Activated T-cell treated with anti-CD3 and anti-CD28 coated beads, Interleukin-2, amount 50 U/mL, for 72 hours (primary cell): ENCODE measurements at regions not wholly inside any gene's neighbourhood (a gene's known extent, or its start where the extent isn't known, plus 50 kb on each side); places are given as distances from the start of the nearest gene placed in this dataset.
"Not testable (repeated sequence)": the region's sequence is repeated elsewhere in the genome, so short reads cannot be mapped to it uniquely, and the experiment has no call there.

Experiments
- ATAC-seq, 2 donors: fragments of 150-1000 bp; cut with Tn5 transposase; replicated peaks in 1 of 2; 2 replicates each; pipeline ENCODE4 v1.10.0; 2021; ENCODE audit warnings: moderate library complexity in 2 of 2, mild to moderate bottlenecking in 1 of 2
- DNase-seq, 2 donors: peaks; one replicate each; pipeline ENCODE4 v3.0.0; 2021 to 2022; ENCODE audit warnings: mixed read lengths in 1 of 2
- H3K27ac Mint-ChIP-seq: one replicate; pipeline ENCODE4 v1.8.0; 2022; ENCODE audit warnings: mild to moderate bottlenecking, moderate library complexity, mixed read lengths
- H3K27me3 Mint-ChIP-seq: one replicate; pipeline ENCODE4 v1.8.0; 2022; ENCODE audit warnings: low read depth, mixed read lengths
- H3K36me3 Mint-ChIP-seq, 2 donors: one replicate each; pipeline ENCODE4 v1.8.0; 2022; ENCODE audit warnings: mixed read lengths in 2 of 2, mild to moderate bottlenecking in 1 of 2; ENCODE audit not compliant: insufficient read depth in 2 of 2
- H3K4me1 Mint-ChIP-seq: one replicate; pipeline ENCODE4 v1.8.0; 2022; ENCODE audit warnings: low read depth, mixed read lengths
- H3K4me3 Mint-ChIP-seq, 2 donors: one replicate each; pipeline ENCODE4 v1.8.0; 2022; ENCODE audit warnings: mild to moderate bottlenecking in 2 of 2, mixed read lengths in 2 of 2, moderate library complexity in 2 of 2
- H3K9me3 Mint-ChIP-seq, 2 donors: one replicate each; pipeline ENCODE4 v1.8.0; 2022; ENCODE audit warnings: mixed read lengths in 2 of 2

- Mint-ChIP-seq H3K36me3 (no peaks in the 10 kb centered on the region), H3K4me3 (no peak overlapping the region), H3K9me3 (peaks cover 8 to 19% of the 10 kb centered on the region in 2 donors), H3K27me3 (no peaks in the 10 kb centered on the region), H3K4me1 (no peaks in the 10 kb centered on the region), H3K27ac (no peak overlapping the region)
- ATAC-seq = no peak
- DNase-seq = no peak
Observed at GRCh38 chr19:28140201-28140600, 1072.8 kb downstream of the UQCRFS1 start.

- no peaks in the 10 kb centered on the region for H3K27me3 Mint-ChIP-seq
- DNase-seq (no peak), ATAC-seq (no peak)
- no peak overlapping the region for H3K4me3 Mint-ChIP-seq
- H3K27ac Mint-ChIP-seq = no peak overlapping the region
- peaks cover 8 to 14% of the 10 kb centered on the region in 2 donors for H3K9me3 Mint-ChIP-seq
- no peaks in the 10 kb centered on the region for H3K36me3 Mint-ChIP-seq
- H3K4me1 Mint-ChIP-seq = no peaks in the 10 kb centered on the region
Observed at GRCh38 chr19:28137772-28138171, 1075.2 kb downstream of the UQCRFS1 start.

GRCh38 chr19:28136796-28137195 is 1076.2 kb downstream of the UQCRFS1 start:
- no peaks in the 10 kb centered on the region for H3K36me3 Mint-ChIP-seq
- no peak for ATAC-seq
- no peak overlapping the region for H3K4me3 Mint-ChIP-seq
- H3K9me3 Mint-ChIP-seq = peaks cover 9 to 11% of the 10 kb centered on the region in 2 donors
- H3K27ac Mint-ChIP-seq = no peak overlapping the region
- DNase-seq = no peak
- H3K4me1 Mint-ChIP-seq = no peaks in the 10 kb centered on the region
- H3K27me3 Mint-ChIP-seq = no peaks in the 10 kb centered on the region

GRCh38 chr19:28135825-28136224 is 1077.1 kb downstream of the UQCRFS1 start:
- H3K27me3 Mint-ChIP-seq = no peaks in the 10 kb centered on the region

GRCh38 chr19:28134311-28134710 is 1078.6 kb downstream of the UQCRFS1 start:
- Mint-ChIP-seq H3K36me3 (no peaks in the 10 kb centered on the region), H3K9me3 (peaks cover 6 to 12% of the 10 kb centered on the region in 2 donors), H3K27me3 (no peaks in the 10 kb centered on the region), H3K27ac (no peak overlapping the region), H3K4me1 (no peaks in the 10 kb centered on the region), H3K4me3 (no peak overlapping the region)
- no peak for ATAC-seq
- DNase-seq = no peak

More at GRCh38 chr19:28135825-28136224, 1077.1 kb downstream of the UQCRFS1 start:
- DNase-seq (no peak), ATAC-seq (no peak)
- Mint-ChIP-seq H3K9me3 (peaks cover 9 to 10% of the 10 kb centered on the region in 2 donors), H3K36me3 (no peaks in the 10 kb centered on the region), H3K4me1 (no peaks in the 10 kb centered on the region), H3K27ac (no peak overlapping the region), H3K4me3 (no peak overlapping the region)

- not testable (repeated sequence) for H3K36me3 Mint-ChIP-seq, H3K4me3 Mint-ChIP-seq, H3K27ac Mint-ChIP-seq, ATAC-seq, DNase-seq, H3K4me1 Mint-ChIP-seq, H3K27me3 Mint-ChIP-seq
- H3K9me3 Mint-ChIP-seq = peaks cover 13 to 15% of the 10 kb centered on the region in 2 donors
Observed at GRCh38 chr19:28130881-28131280, 1082.1 kb downstream of the UQCRFS1 start.

GRCh38 chr19:28130066-28130511 is 1082.9 kb downstream of the UQCRFS1 start:
- no peak for ATAC-seq
- no peak overlapping the region for H3K4me3 Mint-ChIP-seq
- peaks cover 0 to 2% of the 10 kb centered on the region in 2 donors for H3K36me3 Mint-ChIP-seq
- no peaks in the 10 kb centered on the region for H3K27me3 Mint-ChIP-seq
- H3K4me1 Mint-ChIP-seq = no peaks in the 10 kb centered on the region
- DNase-seq = no peak
- H3K9me3 Mint-ChIP-seq = peaks cover 10 to 11% of the 10 kb centered on the region in 2 donors
- H3K27ac Mint-ChIP-seq = no peak overlapping the region

GRCh38 chr19:28128341-28128740 is 1084.6 kb downstream of the UQCRFS1 start:
- no peaks in the 10 kb centered on the region for H3K4me1 Mint-ChIP-seq
- H3K27ac Mint-ChIP-seq = no peak overlapping the region

GRCh38 chr19:28126135-28126898 is 1086.6 kb downstream of the UQCRFS1 start:
- DNase-seq (no peak), ATAC-seq (no peak)
- Mint-ChIP-seq H3K27ac (no peak overlapping the region), H3K9me3 (peaks cover 11 to 12% of the 10 kb centered on the region in 2 donors), H3K27me3 (no peaks in the 10 kb centered on the region), H3K36me3 (peaks cover 0 to 2% of the 10 kb centered on the region in 2 donors), H3K4me1 (no peaks in the 10 kb centered on the region), H3K4me3 (no peak overlapping the region)

More at GRCh38 chr19:28128341-28128740, 1084.6 kb downstream of the UQCRFS1 start:
- no peak for ATAC-seq
- no peaks in the 10 kb centered on the region for H3K27me3 Mint-ChIP-seq
- peaks cover 0 to 2% of the 10 kb centered on the region in 2 donors for H3K36me3 Mint-ChIP-seq
- H3K4me3 Mint-ChIP-seq = no peak overlapping the region
- H3K9me3 Mint-ChIP-seq = peaks cover 12 to 13% of the 10 kb centered on the region in 2 donors
- DNase-seq = no peak

GRCh38 chr19:28122734-28123133 is 1090.2 kb downstream of the UQCRFS1 start:
- Mint-ChIP-seq H3K9me3 (peaks cover 4 to 8% of the 10 kb centered on the region in 2 donors), H3K27ac (no peak overlapping the region), H3K4me3 (no peak overlapping the region), H3K4me1 (no peaks in the 10 kb centered on the region), H3K27me3 (no peaks in the 10 kb centered on the region), H3K36me3 (peaks cover 0 to 1% of the 10 kb centered on the region in 2 donors)
- ATAC-seq (no peak), DNase-seq (no peak)

GRCh38 chr19:28118235-28118634 is 1094.7 kb downstream of the UQCRFS1 start:
- DNase-seq = no peak
- H3K27ac Mint-ChIP-seq = no peak overlapping the region
- ATAC-seq = no peak
- H3K4me3 Mint-ChIP-seq = no peak overlapping the region
- no peaks in the 10 kb centered on the region for H3K4me1 Mint-ChIP-seq
- peaks cover 2 to 3% of the 10 kb centered on the region in 2 donors for H3K36me3 Mint-ChIP-seq
- no peaks in the 10 kb centered on the region for H3K27me3 Mint-ChIP-seq
- H3K9me3 Mint-ChIP-seq = peaks cover 9 to 10% of the 10 kb centered on the region in 2 donors

- Mint-ChIP-seq H3K9me3 (peaks cover 9 to 10% of the 10 kb centered on the region in 2 donors), H3K27ac (no peak overlapping the region)
Observed at GRCh38 chr19:28117143-28117542, 1095.8 kb downstream of the UQCRFS1 start.

GRCh38 chr19:28116379-28116778 is 1096.6 kb downstream of the UQCRFS1 start:
- H3K27ac Mint-ChIP-seq, ATAC-seq, H3K27me3 Mint-ChIP-seq, H3K9me3 Mint-ChIP-seq, H3K4me3 Mint-ChIP-seq, H3K4me1 Mint-ChIP-seq, DNase-seq, H3K36me3 Mint-ChIP-seq: not testable (repeated sequence)

More at GRCh38 chr19:28117143-28117542, 1095.8 kb downstream of the UQCRFS1 start:
- H3K4me3 Mint-ChIP-seq = no peak overlapping the region
- no peaks in the 10 kb centered on the region for H3K27me3 Mint-ChIP-seq
- peaks cover 2 to 3% of the 10 kb centered on the region in 2 donors for H3K36me3 Mint-ChIP-seq
- H3K4me1 Mint-ChIP-seq = no peaks in the 10 kb centered on the region
- ATAC-seq (no peak), DNase-seq (no peak)
